G401 (cell line): ENCODE measurements at regions not wholly inside any gene's neighbourhood (a gene's known extent, or its start where the extent isn't known, plus 50 kb on each side); places are given as distances from the start of the nearest gene placed in this dataset.
"Not testable (repeated sequence)": the region's sequence is repeated elsewhere in the genome, so short reads cannot be mapped to it uniquely, and the experiment has no call there.

Source experiments
- DNase-seq: peaks from one replicate; pipeline ENCODE4 v3.0.0-alpha.2; 2015; ENCODE audit warnings: low spot score
- in situ Hi-C: cut with HindIII; loops from 2 replicates; pipeline ENCODE4 v1.10.0; 2016; ENCODE audit warnings: low sequenced_read_pairs, mixed read lengths

GRCh38 chr12:113734503-113734902, 231.6 kb downstream of the RBM19 start:
- no peak for DNase-seq
- in situ Hi-C loops: no loop called here

GRCh38 chr12:113732916-113733315, 233.2 kb downstream of the RBM19 start:
- DNase-seq: no peak
- in situ Hi-C loops: no loop called here

- in situ Hi-C loops: no loop called here
- DNase-seq: no peak
These were observed 238.5 kb downstream of the RBM19 start for GRCh38 chr12:113727651-113728061.

- in situ Hi-C loops: no loop called here
These were observed 239.8 kb downstream of the RBM19 start for GRCh38 chr12:113726254-113726819.

GRCh38 chr12:113725557-113725876, 240.6 kb downstream of the RBM19 start:
- no peak for DNase-seq
- in situ Hi-C loops: no loop called here

More at GRCh38 chr12:113726254-113726819, 239.8 kb downstream of the RBM19 start:
- no peak for DNase-seq

- in situ Hi-C loops: no loop called here
- DNase-seq: peak; percentile 27
These were observed 241.2 kb downstream of the RBM19 start for GRCh38 chr12:113724794-113725556.

GRCh38 chr12:113723631-113724030, 242.5 kb downstream of the RBM19 start:
- in situ Hi-C loops: no loop called here

GRCh38 chr12:113722747-113723146, 243.4 kb downstream of the RBM19 start:
- in situ Hi-C loops: no loop called here
- no peak for DNase-seq

More at GRCh38 chr12:113723631-113724030, 242.5 kb downstream of the RBM19 start:
- DNase-seq: no peak

GRCh38 chr12:113720629-113721028, 245.5 kb downstream of the RBM19 start:
- DNase-seq: no peak
- in situ Hi-C loops: no loop called here

GRCh38 chr12:113719911-113720591, 246.1 kb downstream of the RBM19 start:
- DNase-seq: no peak
- in situ Hi-C loops: no loop called here

GRCh38 chr12:113713156-113713555, 241.5 kb upstream of the LHX5 start:
- in situ Hi-C loops: no loop called here
- DNase-seq: no peak

- no peak for DNase-seq
- in situ Hi-C loops: no loop called here
These were observed 240.8 kb upstream of the LHX5 start for GRCh38 chr12:113712481-113712880.

- in situ Hi-C loops: no loop called here
- DNase-seq: no peak
These were observed 238.5 kb upstream of the LHX5 start for GRCh38 chr12:113710216-113710615.

- DNase-seq: no peak
- in situ Hi-C loops: no loop called here
These were observed 237.8 kb upstream of the LHX5 start for GRCh38 chr12:113709456-113709855.

GRCh38 chr12:113702836-113703235, 231.2 kb upstream of the LHX5 start:
- in situ Hi-C loops: no loop called here
- DNase-seq: no peak

GRCh38 chr12:113702276-113702675, 230.6 kb upstream of the LHX5 start:
- in situ Hi-C loops: no loop called here

GRCh38 chr12:113700943-113701342, 229.3 kb upstream of the LHX5 start:
- no peak for DNase-seq
- in situ Hi-C loops: no loop called here

More at GRCh38 chr12:113702276-113702675, 230.6 kb upstream of the LHX5 start:
- DNase-seq: no peak

GRCh38 chr12:113699984-113700383, 228.3 kb upstream of the LHX5 start:
- DNase-seq, in situ Hi-C loops: not testable (repeated sequence)

- DNase-seq: no peak
- in situ Hi-C loops: no loop called here
These were observed 226.8 kb upstream of the LHX5 start for GRCh38 chr12:113698510-113698858.

- in situ Hi-C loops: no loop called here
- no peak for DNase-seq
These were observed 226.2 kb upstream of the LHX5 start for GRCh38 chr12:113697651-113698509.
